Sciatic nerve (tissue), 2 donors: ENCODE measurements at regions not wholly inside any gene's neighbourhood (a gene's known extent, or its start where the extent isn't known, plus 50 kb on each side); places are given as distances from the start of the nearest gene placed in this dataset.
"Not testable (repeated sequence)": the region's sequence is repeated elsewhere in the genome, so short reads cannot be mapped to it uniquely, and the experiment has no call there.

ENCODE experiments used
- ATAC-seq: fragments of 200-7000 bp; cut with Tn5 transposase; one replicate; pipeline ENCODE4 v1.9.1; 2020; ENCODE audit warnings: mild to moderate bottlenecking, moderate library complexity
- DNase-seq: peaks from one replicate; pipeline ENCODE4 v3.0.0-alpha.2; 2020; ENCODE audit warnings: low spot score
- intact Hi-C: fragments of 100-400 bp; cut with DNase I; formaldehyde crosslinking; loops from one replicate; pipeline ENCODE4 v1.14.2; 2022
- donor health status: DM: no; HTN: no; CAD: no.
- donor health status: DM: no; HTN: no; CAD: no.

DNA sequence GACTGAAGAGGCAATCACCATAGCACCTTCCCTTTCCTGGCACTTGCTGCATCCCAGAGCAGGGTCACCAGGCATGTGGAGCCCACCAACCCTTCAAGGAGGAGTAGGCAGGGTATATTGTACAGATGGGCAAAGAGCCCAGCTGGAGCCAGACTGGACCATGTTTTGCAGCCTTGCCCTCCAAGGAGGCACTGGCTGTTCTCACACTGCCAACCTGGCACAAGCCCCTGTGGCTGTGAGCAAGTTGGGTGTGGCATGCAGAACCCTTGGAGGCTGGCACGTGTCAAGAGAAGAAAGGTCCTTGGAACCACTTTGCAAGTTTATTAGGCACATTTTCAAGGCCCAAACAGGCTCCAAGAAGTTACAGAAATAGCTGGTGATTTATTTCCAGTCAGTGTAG lies 146.4 kb downstream of the FOXD2 start:
- intact Hi-C loops, result loop anchor here (5.0 kb wide), 1 partner anchor 123 kb away; no protein-coding TSS in a partner anchor
- DNase-seq (no peak), ATAC-seq (no peak)

DNA sequence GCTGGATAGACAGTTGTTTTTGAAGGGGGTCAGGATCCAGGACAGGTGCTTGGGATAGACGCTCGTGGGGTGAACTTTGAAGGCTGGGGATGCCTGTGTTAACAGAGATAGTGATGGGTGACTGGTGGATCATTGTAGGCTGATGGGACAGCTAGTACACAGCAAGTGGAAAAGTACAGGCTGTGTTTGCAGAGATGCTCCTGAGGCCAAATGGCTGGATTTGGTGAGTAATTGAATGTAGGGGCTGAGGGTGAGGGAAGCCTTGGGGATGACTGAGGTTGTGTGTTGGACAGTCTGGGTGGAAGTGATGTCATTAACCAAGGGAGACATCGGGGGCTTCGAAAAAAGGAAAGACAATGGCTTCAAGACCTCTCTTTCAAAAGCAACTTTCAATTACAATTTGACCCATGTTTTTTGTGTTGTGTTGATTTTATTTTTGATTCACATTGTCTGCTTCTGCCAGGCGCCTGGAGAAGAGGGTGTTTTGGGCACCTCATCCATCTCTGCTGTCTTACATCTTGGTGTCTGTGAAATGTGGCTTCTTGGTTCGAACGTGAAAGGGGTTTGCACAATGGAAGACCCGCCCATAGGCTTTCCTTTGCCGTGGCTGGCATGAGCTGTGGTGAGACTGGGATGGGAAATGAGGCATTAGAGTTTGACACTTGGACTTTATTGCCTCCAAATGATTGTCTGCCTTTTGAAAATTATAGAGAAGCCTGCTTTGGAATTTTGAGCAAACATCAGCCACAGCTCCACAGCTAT lies 147.5 kb downstream of the FOXD2 start:
- no peak for ATAC-seq
- no peak for DNase-seq
- intact Hi-C loops, result no loop called here

DNA sequence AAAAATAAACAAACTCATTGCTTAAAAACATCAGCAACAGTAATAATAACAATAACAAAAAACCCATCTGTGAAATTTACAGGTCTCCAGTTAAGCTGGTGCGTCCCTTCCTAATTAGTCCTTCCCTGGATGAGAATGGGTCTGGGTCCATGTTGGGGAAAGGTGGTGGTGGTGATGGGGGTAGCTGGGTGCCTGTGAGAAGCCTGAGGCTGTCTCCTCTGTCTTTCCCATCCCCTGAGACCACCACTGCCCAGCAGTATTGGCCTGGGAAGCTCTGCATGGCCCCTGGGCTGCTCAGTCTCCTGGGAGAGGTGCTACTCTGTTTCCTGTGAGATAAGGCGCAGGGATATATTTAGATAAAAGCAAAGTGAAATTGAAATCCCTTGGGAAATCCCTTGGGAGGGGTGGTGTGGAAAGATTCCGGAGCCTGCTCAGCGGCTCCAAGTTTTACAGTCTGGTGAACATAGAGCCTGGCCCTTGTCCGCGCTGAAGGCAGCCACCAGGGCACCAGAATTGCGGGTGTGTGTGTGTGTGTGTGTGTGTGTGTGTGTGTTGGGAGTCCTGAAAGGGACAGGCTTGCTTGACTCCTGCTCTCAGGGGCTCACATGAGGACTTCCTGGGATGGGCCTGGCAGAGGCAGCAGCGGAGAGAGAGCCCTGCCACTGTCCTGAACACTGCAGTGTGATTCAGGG lies 150.2 kb downstream of the FOXD2 start:
- no peak for DNase-seq
- intact Hi-C loops, result no loop called here
- peak; percentile 50 for ATAC-seq

DNA sequence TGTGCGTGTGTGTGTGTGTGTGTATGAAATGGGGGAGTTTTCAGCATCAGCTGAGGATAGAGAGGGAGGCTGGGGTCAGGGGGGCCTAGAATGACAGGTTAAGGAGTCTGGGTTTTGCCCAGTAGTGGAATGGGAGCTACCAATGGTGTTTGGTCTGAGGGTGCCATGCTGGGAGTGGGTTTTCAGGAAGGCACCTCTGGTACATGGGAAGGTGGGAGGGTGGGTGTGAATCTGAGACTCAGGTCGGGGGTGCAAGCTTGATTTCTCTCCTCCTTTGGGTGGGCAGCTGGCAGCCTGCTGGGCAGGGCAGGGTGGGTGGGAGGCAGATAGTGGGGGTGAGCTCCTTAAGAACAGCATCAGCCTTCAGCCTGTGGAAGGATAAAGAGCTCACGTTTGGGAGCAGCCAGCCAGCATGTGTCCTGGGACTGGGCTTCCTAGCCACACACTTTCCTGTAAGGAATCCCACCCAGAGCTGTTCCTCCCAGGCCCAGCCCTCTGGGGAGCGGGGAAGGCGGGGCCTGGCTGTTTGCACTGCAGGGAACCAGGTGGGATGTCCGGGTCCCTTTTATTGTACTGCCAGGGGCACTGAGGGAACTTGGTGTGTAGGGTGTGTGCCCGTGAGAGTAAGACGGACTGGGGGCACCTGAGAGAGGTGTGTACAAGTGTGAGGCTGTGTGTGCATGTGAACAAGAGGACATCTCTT lies 152.8 kb downstream of the FOXD2 start:
- ATAC-seq, result no peak
- no peak for DNase-seq
- intact Hi-C loops, result no loop called here

DNA sequence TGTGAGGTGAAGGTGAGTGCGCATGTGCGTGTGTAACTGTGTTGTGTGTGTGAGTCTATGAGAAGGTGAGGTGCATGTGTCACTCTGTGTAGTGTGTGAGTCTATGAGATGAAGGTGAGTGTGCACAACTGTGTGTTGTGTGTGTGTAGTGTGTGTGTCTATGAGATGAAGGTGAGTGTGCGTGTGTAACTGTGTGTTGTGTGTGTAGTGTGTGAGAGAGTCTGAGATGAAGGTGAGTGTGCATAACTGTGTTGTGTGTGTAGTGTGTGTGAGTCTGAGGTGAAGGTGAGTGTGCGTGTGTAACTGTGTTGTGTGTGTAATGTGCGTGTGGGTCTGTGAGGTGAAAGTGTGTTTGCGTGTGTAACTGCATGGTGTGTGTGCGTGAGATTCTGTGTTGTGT lies 154.0 kb downstream of the FOXD2 start:
- intact Hi-C loops, result no loop called here
- ATAC-seq (no peak), DNase-seq (no peak)

DNA sequence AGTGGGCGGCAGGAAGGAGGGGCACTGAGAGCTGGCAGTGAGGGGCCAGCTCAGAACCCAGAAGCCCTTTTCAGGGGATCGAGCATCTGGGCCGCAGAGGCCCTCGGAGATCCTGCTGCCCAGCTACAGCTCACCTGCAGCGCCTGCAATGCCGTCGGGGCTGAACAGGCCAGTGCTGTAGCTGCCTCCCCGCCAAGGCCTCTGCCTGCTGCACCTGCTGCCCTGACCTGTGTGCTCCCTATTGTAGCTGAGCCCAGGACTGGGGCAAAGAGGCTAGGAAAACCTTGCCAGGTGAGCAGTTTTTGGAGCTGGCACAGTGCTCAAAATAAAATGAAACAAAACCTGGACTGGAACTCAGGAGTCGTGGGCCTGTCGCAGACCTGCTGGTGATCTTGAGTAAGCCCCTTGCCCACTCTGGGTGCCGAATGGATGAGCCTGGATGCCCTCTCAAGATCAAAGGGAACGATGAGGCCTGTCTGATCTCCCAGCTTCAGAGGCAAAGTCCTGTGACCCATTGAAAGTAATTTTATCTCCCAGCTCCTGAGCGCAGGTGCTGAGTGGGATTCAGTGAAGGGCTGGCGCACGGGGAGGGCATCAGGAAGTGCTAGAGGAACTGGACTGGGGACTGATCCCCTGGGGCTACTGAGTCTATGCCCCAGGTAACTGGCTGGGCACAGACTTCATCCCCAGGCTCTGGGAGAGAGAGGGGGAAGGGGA lies 154.6 kb downstream of the FOXD2 start:
- no peak for ATAC-seq
- no peak for DNase-seq
- intact Hi-C loops, result no loop called here

DNA sequence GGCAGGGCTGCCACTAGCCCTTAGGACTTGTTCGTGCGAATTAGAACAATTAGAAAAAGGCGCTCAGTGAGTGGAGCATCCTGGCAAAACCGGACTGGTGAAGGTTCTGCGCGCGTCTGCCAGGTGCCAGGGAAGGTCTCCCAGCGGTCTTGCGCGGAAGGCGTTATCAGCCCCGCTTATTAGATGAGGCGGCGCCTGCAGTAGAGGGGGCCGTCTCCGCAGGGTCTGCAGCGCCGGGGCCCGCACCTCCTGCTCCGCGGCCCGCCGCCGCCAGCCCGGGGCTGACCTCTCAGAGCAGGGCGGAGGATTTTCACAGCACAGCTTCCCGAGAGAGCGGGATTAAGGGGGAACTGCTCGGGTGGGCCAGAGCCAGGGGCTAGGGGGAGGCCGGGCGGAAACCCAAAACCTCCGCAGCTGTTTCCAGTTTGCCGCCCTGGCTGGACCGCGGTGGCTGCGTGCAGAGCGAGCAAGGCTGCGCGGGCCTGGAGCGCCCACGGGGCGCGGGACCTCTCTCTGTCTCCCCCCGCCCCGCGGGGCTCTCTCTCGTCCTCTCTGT lies 155.2 kb downstream of the FOXD2 start:
- ATAC-seq (peak; percentile 57), DNase-seq (no peak)
- intact Hi-C loops, result no loop called here

DNA sequence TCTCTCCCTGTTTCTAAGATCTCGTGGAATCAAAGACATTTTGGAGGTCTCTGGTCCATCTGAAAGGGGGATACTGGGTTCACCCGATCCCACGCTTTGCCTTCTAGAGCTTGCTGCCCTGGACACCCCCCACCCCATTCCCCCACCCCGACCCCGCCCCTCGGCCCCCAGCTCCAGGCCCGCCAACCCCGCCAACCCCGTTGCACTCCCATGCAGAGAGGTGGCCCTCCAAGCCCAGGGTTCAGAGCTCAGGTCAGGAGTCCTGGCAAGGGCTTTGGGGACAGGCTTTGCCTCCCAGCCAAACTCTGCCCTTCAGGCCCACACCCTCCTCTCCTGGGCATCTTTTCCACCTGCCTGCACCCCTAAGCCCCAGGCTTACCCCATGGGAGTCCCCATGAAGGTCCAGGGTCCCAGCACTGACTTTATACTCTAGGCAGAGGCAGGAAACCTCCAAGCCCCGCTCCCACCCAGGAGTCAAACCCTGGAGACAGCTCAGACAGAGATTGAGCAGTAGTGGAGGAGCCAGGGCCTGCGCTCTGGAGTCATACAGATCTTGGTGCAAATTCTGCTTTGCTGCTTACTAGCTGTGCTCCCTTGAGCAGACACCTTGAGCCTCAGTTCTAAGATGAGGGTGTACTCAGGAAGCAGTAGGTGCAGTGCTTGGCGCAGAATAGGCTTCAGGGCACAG lies 155.9 kb downstream of the FOXD2 start:
- DNase-seq, result no peak
- ATAC-seq, result peak; percentile 25
- intact Hi-C loops, result no loop called here

DNA sequence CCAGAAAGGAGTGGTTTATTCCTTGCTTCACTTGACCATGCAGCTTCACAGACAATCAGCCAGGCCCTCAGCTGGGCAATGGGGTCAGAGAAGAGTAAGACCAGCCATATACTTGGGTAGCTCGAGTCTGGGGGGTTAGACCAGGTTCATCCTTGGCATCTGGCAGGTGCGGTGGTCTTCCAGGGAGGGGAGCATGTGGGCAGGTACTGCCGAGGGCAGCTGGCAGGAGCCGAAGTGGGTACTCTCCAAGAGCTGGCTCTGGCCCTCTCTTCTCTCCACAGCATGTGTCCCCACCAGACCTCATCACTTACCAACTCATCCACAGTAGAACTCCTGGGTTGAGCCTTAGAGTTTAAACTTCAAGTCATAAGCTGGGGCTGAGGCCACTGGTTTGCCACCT lies 156.8 kb downstream of the FOXD2 start:
- no peak for DNase-seq
- intact Hi-C loops, result no loop called here
- ATAC-seq, result no peak

DNA sequence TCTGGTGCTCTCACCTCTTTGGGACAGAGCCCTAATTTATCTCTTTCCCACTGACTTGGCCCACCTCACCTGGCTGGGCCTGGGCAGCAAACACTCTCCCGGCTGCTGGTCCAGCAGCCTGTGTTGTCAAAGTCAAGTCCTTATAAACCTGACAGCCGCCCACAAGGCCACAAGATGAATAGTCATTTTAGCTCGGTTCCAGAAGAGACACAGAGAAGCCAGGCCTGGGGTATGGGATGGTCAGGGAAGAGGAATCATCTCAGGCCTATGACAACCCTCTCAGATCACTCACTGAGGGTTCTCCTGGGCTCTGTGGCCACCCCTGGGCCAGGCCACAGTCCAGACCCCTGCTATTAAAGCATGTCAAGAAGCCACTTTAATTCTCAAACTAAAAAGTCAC lies 158.5 kb downstream of the FOXD2 start:
- intact Hi-C loops, result no loop called here
- DNase-seq, result no peak
- ATAC-seq, result no peak

DNA sequence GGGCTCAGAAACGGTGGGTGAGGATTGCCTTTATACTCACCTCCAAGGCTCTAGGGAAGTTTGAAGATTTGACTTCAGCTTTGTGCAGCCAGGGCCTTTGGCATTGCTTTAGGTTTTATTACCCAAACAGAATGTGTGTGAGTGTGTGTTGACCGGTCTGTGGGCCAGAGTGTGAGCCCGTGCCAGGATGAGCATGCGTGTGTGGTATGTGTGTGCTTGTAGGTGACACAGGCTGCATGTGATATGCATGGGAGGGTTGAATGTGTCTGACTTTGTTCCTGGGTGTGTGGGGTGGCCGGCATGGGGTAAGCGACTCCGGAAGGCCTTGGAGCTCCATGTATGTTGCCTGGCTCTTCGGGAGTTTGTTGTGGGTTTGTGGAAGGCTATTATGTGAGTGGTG lies 160.5 kb downstream of the FOXD2 start:
- DNase-seq, result no peak
- no peak for ATAC-seq
- intact Hi-C loops, result no loop called here

DNA sequence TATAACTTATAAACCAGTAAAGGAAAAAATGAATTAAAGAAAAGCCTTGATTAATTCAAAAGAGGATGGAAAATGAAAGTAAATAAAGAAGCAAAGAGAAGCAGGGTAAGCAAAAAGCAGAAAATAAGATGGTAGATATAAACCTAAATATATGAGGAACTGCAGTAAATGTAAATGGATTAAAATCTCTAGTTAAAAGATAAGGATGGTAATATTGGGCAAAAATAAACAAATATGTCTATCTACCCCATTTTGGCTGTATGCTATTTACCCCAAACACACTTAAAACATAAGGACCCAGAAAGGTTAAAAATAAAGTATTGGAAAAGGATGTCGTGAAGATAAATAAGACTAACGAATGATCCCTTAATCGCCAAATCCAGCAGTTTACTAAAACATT lies 161.9 kb downstream of the FOXD2 start:
- no peak for ATAC-seq
- DNase-seq, result no peak
- intact Hi-C loops, result no loop called here

DNA sequence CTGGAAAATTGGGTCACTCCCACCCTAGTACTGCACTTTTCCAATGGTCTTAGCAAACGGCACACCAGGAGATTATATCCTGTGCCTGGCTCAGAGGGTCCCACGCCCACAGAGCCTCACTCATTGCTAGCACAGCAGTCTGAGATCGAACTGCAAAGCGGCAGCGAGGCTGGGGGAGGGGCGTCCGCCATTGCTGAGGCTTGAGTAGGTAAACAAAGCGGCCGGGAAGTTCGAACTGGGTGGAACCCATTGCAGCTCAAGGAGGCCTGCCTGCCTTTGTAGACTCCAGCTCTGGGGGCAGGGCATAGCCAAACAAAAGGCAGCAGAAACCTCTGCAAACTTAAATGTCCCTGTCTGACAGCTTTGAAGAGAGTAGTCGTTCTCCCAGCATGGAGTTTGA lies 164.6 kb downstream of the FOXD2 start:
- DNase-seq, ATAC-seq, intact Hi-C loops: not testable (repeated sequence)

DNA sequence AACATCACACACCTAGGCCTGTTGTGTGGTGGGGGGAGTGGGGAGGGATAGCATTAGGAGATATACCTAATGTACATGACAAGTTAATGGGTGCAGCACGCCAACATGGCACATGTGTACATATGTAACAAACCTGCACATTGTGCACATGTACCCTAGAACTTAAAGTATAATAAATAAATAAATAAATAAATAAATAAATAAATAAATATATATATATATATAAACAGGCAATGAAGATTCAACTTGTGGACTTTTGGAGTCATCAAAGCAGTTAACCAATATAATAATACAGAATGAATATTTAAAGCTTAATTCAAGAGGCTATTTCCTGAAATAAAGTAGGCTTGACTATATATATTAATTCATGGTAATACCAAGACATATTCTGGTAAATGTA lies 167.0 kb downstream of the FOXD2 start:
- ATAC-seq, DNase-seq, intact Hi-C loops: not testable (repeated sequence)

DNA sequence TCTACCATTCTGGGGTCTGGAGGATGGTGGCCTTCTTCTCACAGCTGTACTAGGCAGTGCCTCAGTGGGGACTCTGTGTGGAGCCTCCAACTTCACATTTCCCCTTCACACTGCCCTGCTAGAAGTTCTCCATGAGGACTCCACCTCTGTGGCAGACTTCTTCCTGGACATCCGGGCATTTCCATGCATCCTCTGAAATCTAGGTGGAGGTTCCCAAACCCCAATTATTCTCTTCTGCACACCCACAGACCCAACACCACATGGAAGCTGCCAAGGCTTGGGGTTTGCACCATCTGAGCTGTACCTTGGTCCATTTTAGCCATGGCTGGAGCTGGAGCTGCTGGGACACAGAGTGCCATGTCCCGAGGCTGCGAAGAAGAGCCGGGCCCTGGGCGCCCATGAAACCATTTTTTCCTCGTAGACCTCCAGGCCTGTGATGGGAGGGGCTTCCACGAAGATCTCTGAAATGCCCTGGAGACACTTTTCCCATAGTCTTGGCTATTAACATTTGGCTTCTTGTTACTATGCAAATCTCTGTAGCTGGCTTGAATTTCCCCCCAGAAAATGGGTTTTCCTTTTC lies 170.5 kb downstream of the FOXD2 start:
- intact Hi-C loops, result no loop called here
- ATAC-seq (no peak), DNase-seq (no peak)

DNA sequence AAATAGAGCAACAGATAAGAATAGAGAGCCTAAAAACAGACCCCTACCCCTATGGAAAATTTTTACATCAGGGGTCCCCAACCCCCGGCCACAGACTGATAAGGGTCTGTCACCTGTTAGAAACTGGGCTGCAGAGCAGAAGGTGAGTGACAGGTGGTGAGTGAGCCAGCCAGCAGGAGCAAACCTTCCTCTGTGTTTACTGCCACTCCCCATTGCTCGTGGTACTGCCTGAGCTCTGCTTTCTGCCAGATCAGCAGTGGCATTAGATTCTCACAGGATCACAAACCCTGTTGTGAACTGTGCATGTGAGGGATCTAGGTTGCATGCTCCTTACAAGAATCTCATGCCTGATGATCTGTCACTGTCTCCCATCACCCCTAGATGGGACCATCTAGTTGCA lies 174.1 kb downstream of the FOXD2 start:
- no peak for ATAC-seq

DNA sequence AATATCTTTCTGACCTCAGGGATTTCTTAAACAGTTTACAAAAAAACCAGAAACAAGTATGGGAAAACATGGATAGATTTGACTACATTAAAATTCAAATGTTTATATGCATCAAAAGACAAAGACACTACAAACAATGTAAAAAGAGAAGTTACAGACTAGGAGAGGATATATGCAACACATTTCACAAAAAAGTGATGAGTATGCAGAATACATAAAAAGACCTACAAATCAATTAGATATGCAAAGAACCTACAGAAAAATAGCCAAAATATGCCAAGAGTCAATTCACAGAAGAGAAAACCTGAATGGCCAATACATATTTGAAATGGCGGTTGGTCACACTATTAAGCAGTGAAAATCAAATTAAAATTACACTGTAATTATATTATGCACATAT lies 175.0 kb downstream of the FOXD2 start:
- no peak for DNase-seq

More for the DNA sequence above, 174.1 kb downstream of the FOXD2 start:
- intact Hi-C loops, result no loop called here
- no peak for DNase-seq

DNA sequence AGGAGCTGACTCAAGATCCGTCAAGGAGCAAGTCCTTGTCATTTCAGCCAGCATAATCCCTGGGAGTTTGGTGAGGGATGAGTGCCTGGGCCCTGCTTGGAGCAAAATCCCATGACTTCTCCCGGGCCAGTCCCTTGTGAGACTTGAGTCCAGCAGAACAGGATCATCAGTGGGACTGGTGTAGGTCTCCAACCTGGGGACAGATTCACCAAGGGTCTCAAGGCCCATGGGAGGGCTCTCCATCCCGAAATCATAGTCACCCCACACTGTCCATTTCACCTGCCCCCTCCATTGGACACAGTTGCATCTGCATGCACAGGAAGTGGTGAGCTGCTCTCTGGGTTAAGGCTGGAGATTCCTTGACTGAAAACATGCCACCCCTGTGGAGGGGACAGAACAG lies 178.2 kb downstream of the FOXD2 start:
- no peak for DNase-seq
- ATAC-seq, result no peak
- intact Hi-C loops, result no loop called here

More for the DNA sequence above, 175.0 kb downstream of the FOXD2 start:
- ATAC-seq, result no peak
- intact Hi-C loops, result no loop called here
